ENCODE measurements at regions not wholly inside any gene's neighbourhood (a gene's known extent, or its start where the extent isn't known, plus 50 kb on each side); places are given as distances from the start of the nearest gene placed in this dataset.

DNA sequence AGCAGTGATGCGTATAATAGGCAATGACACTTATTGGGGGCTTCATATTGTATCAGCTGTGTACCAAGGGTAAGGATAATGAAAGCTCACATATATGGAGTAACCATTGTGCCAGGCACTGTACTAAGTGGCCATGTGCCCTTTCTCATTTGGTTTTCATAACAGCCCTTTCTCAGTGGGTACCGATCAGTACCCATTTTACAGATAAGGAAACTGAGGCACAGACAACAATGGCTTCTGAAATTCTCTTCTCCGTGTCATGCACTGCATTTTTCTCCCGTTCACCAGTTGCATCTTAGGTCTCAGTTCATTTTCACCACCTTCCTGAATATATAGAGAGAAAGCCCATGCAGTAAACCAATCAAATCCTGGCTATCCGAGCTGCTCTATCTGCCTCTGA lies 216.7 kb upstream of the RBFOX1 start:
- Histone ChIP-seq H3K4me1 (ENCODE audit: insufficient read depth, poor library complexity, severe bottlenecking) (no peaks in the 10 kb centered on the region), H3K36me3 (ENCODE audit: low read depth) (no peaks in the 10 kb centered on the region), H3K4me3 (ENCODE audit: severe bottlenecking) (no peak overlapping the region), H3K27me3 (ENCODE audit: insufficient read depth, poor library complexity, severe bottlenecking) (no peaks in the 10 kb centered on the region), H3K9me3 (ENCODE audit: severe bottlenecking) (no peaks in the 10 kb centered on the region), H3K27ac (ENCODE audit: poor library complexity, severe bottlenecking) (no peak overlapping the region)
- DNase-seq (ENCODE audit: low spot score) = no peak
- no peak for ATAC-seq (ENCODE audit: low read depth)
- TF ChIP-seq, protein P1, sequence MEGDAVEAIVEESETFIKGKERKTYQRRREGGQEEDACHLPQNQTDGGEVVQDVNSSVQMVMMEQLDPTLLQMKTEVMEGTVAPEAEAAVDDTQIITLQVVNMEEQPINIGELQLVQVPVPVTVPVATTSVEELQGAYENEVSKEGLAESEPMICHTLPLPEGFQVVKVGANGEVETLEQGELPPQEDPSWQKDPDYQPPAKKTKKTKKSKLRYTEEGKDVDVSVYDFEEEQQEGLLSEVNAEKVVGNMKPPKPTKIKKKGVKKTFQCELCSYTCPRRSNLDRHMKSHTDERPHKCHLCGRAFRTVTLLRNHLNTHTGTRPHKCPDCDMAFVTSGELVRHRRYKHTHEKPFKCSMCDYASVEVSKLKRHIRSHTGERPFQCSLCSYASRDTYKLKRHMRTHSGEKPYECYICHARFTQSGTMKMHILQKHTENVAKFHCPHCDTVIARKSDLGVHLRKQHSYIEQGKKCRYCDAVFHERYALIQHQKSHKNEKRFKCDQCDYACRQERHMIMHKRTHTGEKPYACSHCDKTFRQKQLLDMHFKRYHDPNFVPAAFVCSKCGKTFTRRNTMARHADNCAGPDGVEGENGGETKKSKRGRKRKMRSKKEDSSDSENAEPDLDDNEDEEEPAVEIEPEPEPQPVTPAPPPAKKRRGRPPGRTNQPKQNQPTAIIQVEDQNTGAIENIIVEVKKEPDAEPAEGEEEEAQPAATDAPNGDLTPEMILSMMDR (IDR thresholded peaks at IDR 0.05; ENCODE audit: poor library complexity, severe bottlenecking) = no peak

DNA sequence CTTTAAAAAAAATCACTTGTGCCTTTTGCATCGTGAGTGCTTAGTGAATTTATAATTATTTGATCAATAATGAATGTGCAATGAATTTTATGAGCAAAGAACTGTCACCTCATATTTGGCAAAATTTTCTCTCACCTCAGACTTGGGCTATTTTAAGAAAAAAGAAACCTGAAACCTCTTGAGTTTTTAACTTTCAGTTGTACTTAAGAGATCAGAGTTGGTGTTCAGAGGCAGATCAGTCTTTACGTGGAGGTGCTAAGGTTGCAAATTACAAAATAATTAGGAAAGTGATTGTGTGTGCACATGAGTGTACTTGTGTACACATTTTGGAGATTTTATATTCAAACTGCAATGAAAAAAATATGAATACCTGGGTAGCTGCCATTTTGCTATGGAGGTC lies 218.7 kb upstream of the RBFOX1 start:
- H3K4me1 ChIP-seq (ENCODE audit: insufficient read depth, poor library complexity, severe bottlenecking) = no peaks in the 10 kb centered on the region
- ATAC-seq (ENCODE audit: low read depth) (no peak), DNase-seq (ENCODE audit: low spot score) (no peak)

DNA sequence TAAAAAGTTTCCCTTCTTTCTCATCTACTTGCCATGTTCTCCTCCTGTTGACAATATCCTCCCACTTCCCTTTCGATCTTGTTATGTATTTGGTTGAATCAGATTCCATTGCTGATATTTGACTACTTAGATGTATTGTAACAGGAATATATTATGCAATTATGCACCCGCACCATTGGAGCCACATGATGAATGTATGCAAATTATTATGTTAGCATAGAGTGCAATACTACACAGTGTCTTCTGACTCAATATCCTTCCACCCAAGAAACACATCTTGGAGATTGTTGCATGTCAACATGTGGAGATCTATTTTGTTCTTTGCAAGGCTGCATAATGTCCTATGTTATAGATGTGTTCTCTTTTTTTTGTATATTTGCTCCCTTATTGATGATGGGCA lies 219.2 kb upstream of the RBFOX1 start:
- DNase-seq (ENCODE audit: low spot score) (no peak), ATAC-seq (ENCODE audit: low read depth) (no peak)
- no peaks in the 10 kb centered on the region for H3K36me3 ChIP-seq (ENCODE audit: low read depth)
- H3K9me3 ChIP-seq (ENCODE audit: severe bottlenecking) = no peaks in the 10 kb centered on the region
- TF ChIP-seq, protein P1 (IDR thresholded peaks at IDR 0.05; ENCODE audit: poor library complexity, severe bottlenecking) = no peak
- no peaks in the 10 kb centered on the region for H3K27me3 ChIP-seq (ENCODE audit: insufficient read depth, poor library complexity, severe bottlenecking)
- no peak overlapping the region for H3K4me3 ChIP-seq (ENCODE audit: severe bottlenecking)
- no peak overlapping the region for H3K27ac ChIP-seq (ENCODE audit: poor library complexity, severe bottlenecking)
- H3K4me1 ChIP-seq (ENCODE audit: insufficient read depth, poor library complexity, severe bottlenecking) = no peaks in the 10 kb centered on the region

More for the DNA sequence above, 218.7 kb upstream of the RBFOX1 start:
- no peaks in the 10 kb centered on the region for H3K36me3 ChIP-seq (ENCODE audit: low read depth)
- TF ChIP-seq, protein P1 (IDR thresholded peaks at IDR 0.05; ENCODE audit: poor library complexity, severe bottlenecking) = no peak
- H3K27ac ChIP-seq (ENCODE audit: poor library complexity, severe bottlenecking) = no peak overlapping the region
- no peak overlapping the region for H3K4me3 ChIP-seq (ENCODE audit: severe bottlenecking)
- H3K27me3 ChIP-seq (ENCODE audit: insufficient read depth, poor library complexity, severe bottlenecking) = no peaks in the 10 kb centered on the region
- no peaks in the 10 kb centered on the region for H3K9me3 ChIP-seq (ENCODE audit: severe bottlenecking)

DNA sequence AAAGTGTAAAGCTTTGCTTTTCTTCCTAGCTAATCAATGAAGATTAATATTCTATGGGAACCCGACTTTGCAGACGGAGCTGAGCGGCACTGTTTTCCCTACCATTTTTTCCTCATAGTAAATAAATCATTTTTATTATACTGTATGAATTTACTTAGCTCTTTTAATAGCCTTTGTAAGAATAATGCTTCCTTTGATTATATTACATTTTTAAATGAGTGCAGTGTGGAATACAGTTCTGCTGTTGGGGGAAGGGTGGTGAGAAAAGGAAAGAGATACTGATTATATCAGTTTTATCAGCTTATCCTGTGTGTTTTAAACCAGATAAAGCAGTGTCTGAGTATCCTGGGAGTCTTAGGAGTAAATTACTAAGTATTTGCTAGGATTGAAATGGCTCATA lies 221.4 kb upstream of the RBFOX1 start:
- no peak for ATAC-seq (ENCODE audit: low read depth)
- TF ChIP-seq, protein P1 (IDR thresholded peaks at IDR 0.05; ENCODE audit: poor library complexity, severe bottlenecking) = no peak
- DNase-seq (ENCODE audit: low spot score) = no peak
- no peak overlapping the region for H3K4me3 ChIP-seq (ENCODE audit: severe bottlenecking)
- H3K9me3 ChIP-seq (ENCODE audit: severe bottlenecking) = no peaks in the 10 kb centered on the region
- no peaks in the 10 kb centered on the region for H3K4me1 ChIP-seq (ENCODE audit: insufficient read depth, poor library complexity, severe bottlenecking)
- H3K27me3 ChIP-seq (ENCODE audit: insufficient read depth, poor library complexity, severe bottlenecking) = no peaks in the 10 kb centered on the region
- H3K36me3 ChIP-seq (ENCODE audit: low read depth) = no peaks in the 10 kb centered on the region
- H3K27ac ChIP-seq (ENCODE audit: poor library complexity, severe bottlenecking) = no peak overlapping the region

DNA sequence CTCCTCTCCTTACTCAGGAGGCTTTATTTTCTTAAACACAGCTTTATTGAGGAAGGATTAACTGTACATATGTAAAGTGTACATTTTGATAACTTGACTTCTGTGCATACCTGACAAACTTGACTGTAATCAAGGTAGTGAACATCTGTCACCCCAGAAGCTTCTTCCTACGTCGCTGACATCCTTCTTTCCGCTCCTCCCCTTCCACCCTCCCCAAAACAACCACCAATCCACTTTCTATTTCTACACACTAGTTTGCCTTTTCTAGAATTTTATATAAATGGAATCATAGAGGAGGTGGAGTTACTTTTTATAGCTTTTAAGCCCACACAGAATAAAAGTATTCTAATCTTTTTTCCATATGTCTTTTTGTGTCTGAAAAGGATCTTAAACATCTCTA lies 225.2 kb upstream of the RBFOX1 start:
- no peaks in the 10 kb centered on the region for H3K4me1 ChIP-seq (ENCODE audit: insufficient read depth, poor library complexity, severe bottlenecking)
- H3K9me3 ChIP-seq (ENCODE audit: severe bottlenecking) = no peaks in the 10 kb centered on the region
- TF ChIP-seq, protein P1 (IDR thresholded peaks at IDR 0.05; ENCODE audit: poor library complexity, severe bottlenecking) = no peak
- no peak overlapping the region for H3K4me3 ChIP-seq (ENCODE audit: severe bottlenecking)
- H3K27me3 ChIP-seq (ENCODE audit: insufficient read depth, poor library complexity, severe bottlenecking) = no peaks in the 10 kb centered on the region
- no peak overlapping the region for H3K27ac ChIP-seq (ENCODE audit: poor library complexity, severe bottlenecking)
- no peak for DNase-seq (ENCODE audit: low spot score)
- no peaks in the 10 kb centered on the region for H3K36me3 ChIP-seq (ENCODE audit: low read depth)
- no peak for ATAC-seq (ENCODE audit: low read depth)
